Breast epithelium (tissue), 4 donors: ENCODE measurements at regions not wholly inside any gene's neighbourhood (a gene's known extent, or its start where the extent isn't known, plus 50 kb on each side); places are given as distances from the start of the nearest gene placed in this dataset.

ENCODE experiments used
- DNase-seq, 2 donors: peaks; one replicate each; pipeline ENCODE4 v3.0.0-alpha.2; 2019; ENCODE audit warnings: low spot score in 2 of 2
- H3K27ac ChIP-seq, 2 donors: fragments of 200-600 bp; sonication (generic) in 1 of 2; one replicate each; pipeline ENCODE4 v1.5.1; 2016 to 2019; ENCODE audit warnings: mild to moderate bottlenecking in 1 of 2
- H3K27me3 ChIP-seq, 2 donors: fragments of 200-600 bp; sonication (generic) in 1 of 2; one replicate each; pipeline versions ENCODE4 v1.5.1 to v1.6.0; 2017 to 2019; ENCODE audit warnings: control low read depth in 1 of 2, mild to moderate bottlenecking in 1 of 2
- H3K36me3 ChIP-seq: fragments of 200-600 bp; one replicate; pipeline ENCODE4 v1.5.1; 2019
- H3K4me1 ChIP-seq, 2 donors: fragments of 200-600 bp; sonication (generic); one replicate each; pipeline ENCODE4 v1.5.1; 2016 to 2019; ENCODE audit warnings: control low read depth in 1 of 2
- H3K4me3 ChIP-seq, 3 donors: fragments of 200-600 bp; sonication (generic); 1 replicate in 2 of 3; 2 replicates in 1 of 3; pipeline ENCODE4 v1.5.1; 2016 to 2019; ENCODE audit warnings: mild to moderate bottlenecking in 3 of 3, moderate library complexity in 2 of 3
- H3K9me3 ChIP-seq, 2 donors: fragments of 200-600 bp; sonication (generic) in 1 of 2; one replicate each; pipeline ENCODE4 v1.5.1; 2016 to 2019; ENCODE audit warnings: control low read depth in 1 of 2
- CTCF ChIP-seq, 3 donors: fragments of 450-650 bp; IDR thresholded peaks; one replicate each; pipeline ENCODE4 v1.5.1; 2016 to 2017; ENCODE audit warnings: antibody characterized with exemption in 3 of 3, mild to moderate bottlenecking in 3 of 3, moderate library complexity in 3 of 3
- POLR2A ChIP-seq: fragments of 450-650 bp; IDR thresholded peaks from one replicate; pipeline ENCODE4 v1.6.1; 2016; ENCODE audit warnings: antibody characterized with exemption, mild to moderate bottlenecking, moderate library complexity
- POLR2AphosphoS5 ChIP-seq, 3 donors: sonication (generic); formaldehyde crosslinking; IDR thresholded peaks; one replicate each; pipeline ENCODE4 v1.6.1; 2017; ENCODE audit warnings: antibody characterized with exemption in 3 of 3
- intact Hi-C: fragments of 100-400 bp; cut with DNase I; formaldehyde crosslinking; loops from one replicate; pipeline ENCODE4 v1.15.1; 2023; ENCODE audit warnings: low total_unique reads

GRCh38 chr1:55428944-55429931 lies 214.1 kb upstream of the USP24 start:
- TF ChIP-seq POLR2AphosphoS5 (IDR thresholded peaks at IDR 0.05) (peak in 1 of 3 donors; percentile 24), POLR2A (no peak)
- Histone ChIP-seq H3K9me3 (peaks cover 0 to 4% of the 10 kb centered on the region in 2 donors), H3K27me3 (no peaks in the 10 kb centered on the region), H3K27ac (no peak overlapping the region), H3K4me1 (no peaks in the 10 kb centered on the region), H3K36me3 (no peaks in the 10 kb centered on the region), H3K4me3 (no peak overlapping the region)
- intact Hi-C loops = no loop called here
- peak in 1 of 2 donors; percentile 19 for DNase-seq

GRCh38 chr1:55428231-55428630 lies 213.1 kb upstream of the USP24 start:
- no peaks in the 10 kb centered on the region for H3K4me1 ChIP-seq
- TF ChIP-seq POLR2A (no peak), POLR2AphosphoS5 (IDR thresholded peaks at IDR 0.05) (no peak), CTCF (IDR thresholded peaks at IDR 0.05) (no peak)
- peaks cover 0 to 4% of the 10 kb centered on the region in 2 donors for H3K9me3 ChIP-seq
- DNase-seq = no peak
- intact Hi-C loops = no loop called here
- no peak overlapping the region for H3K4me3 ChIP-seq
- H3K36me3 ChIP-seq = no peaks in the 10 kb centered on the region
- no peak overlapping the region for H3K27ac ChIP-seq
- no peaks in the 10 kb centered on the region for H3K27me3 ChIP-seq

- no peaks in the 10 kb centered on the region for H3K4me1 ChIP-seq
- no peak overlapping the region for H3K27ac ChIP-seq
- intact Hi-C loops = no loop called here
- H3K9me3 ChIP-seq = peaks cover 0 to 3% of the 10 kb centered on the region in 2 donors
- TF ChIP-seq CTCF (IDR thresholded peaks at IDR 0.05) = no peak
- no peak for TF ChIP-seq POLR2AphosphoS5 (IDR thresholded peaks at IDR 0.05)
- TF ChIP-seq POLR2A = no peak
- H3K4me3 ChIP-seq = no peak overlapping the region
- no peak for DNase-seq
- H3K27me3 ChIP-seq = no peaks in the 10 kb centered on the region
- no peaks in the 10 kb centered on the region for H3K36me3 ChIP-seq
Measured at GRCh38 chr1:55427606-55428005, 212.4 kb upstream of the USP24 start.

- no peak for DNase-seq
- Histone ChIP-seq H3K4me1 (no peaks in the 10 kb centered on the region), H3K9me3 (peaks cover 0 to 7% of the 10 kb centered on the region in 2 donors), H3K36me3 (no peaks in the 10 kb centered on the region), H3K4me3 (no peak overlapping the region), H3K27me3 (no peaks in the 10 kb centered on the region), H3K27ac (no peak overlapping the region)
- no peak for TF ChIP-seq POLR2AphosphoS5 (IDR thresholded peaks at IDR 0.05)
- no peak for TF ChIP-seq POLR2A
- intact Hi-C loops = no loop called here
Measured at GRCh38 chr1:55426619-55427018, 211.5 kb upstream of the USP24 start.

GRCh38 chr1:55426156-55426555 lies 211.0 kb upstream of the USP24 start:
- intact Hi-C loops = no loop called here
- no peak overlapping the region for H3K27ac ChIP-seq

More at GRCh38 chr1:55426156-55426555, 211.0 kb upstream of the USP24 start:
- no peak for DNase-seq
- Histone ChIP-seq H3K27me3 (no peaks in the 10 kb centered on the region), H3K9me3 (peaks cover 0 to 7% of the 10 kb centered on the region in 2 donors), H3K36me3 (no peaks in the 10 kb centered on the region), H3K4me1 (no peaks in the 10 kb centered on the region), H3K4me3 (no peak overlapping the region)
- no peak for TF ChIP-seq POLR2A
- TF ChIP-seq POLR2AphosphoS5 (IDR thresholded peaks at IDR 0.05) = no peak
- no peak for TF ChIP-seq CTCF (IDR thresholded peaks at IDR 0.05)
